Nephron (organoid): ENCODE measurements at regions not wholly inside any gene's neighbourhood (a gene's known extent, or its start where the extent isn't known, plus 50 kb on each side); places are given as distances from the start of the nearest gene placed in this dataset.
"Not testable (repeated sequence)": the region's sequence is repeated elsewhere in the genome, so short reads cannot be mapped to it uniquely, and the experiment has no call there.

Experiments
- H3K27ac Mint-ChIP-seq, 3 experiments: 2 replicates each; pipeline ENCODE4 v1.8.0; 2020; ENCODE audit warnings: mixed read lengths in 3 of 3, mild to moderate bottlenecking in 2 of 3, moderate library complexity in 1 of 3
- H3K27me3 Mint-ChIP-seq: 2 replicates; pipeline ENCODE4 v1.8.0; 2021; ENCODE audit warnings: low read depth, mild to moderate bottlenecking, moderate library complexity, mixed read lengths
- H3K36me3 Mint-ChIP-seq: 2 replicates; pipeline ENCODE4 v1.8.0; 2020; ENCODE audit warnings: low read depth, mixed read lengths
- H3K4me1 Mint-ChIP-seq: 2 replicates; pipeline ENCODE4 v1.8.0; 2020; ENCODE audit warnings: mixed read lengths
- H3K4me3 Mint-ChIP-seq, 3 experiments: 2 replicates each; pipeline ENCODE4 v1.8.0; 2020; ENCODE audit warnings: mild to moderate bottlenecking in 3 of 3, mixed read lengths in 3 of 3, moderate library complexity in 2 of 3
- H3K9me3 Mint-ChIP-seq: 2 replicates; pipeline ENCODE4 v1.8.0; 2020; ENCODE audit warnings: mixed read lengths
- TF ChIP-seq, protein P1 (sequence below), 3 experiments: fragments of 200-600 bp; sonication (generic); IDR thresholded peaks; one replicate each; pipeline ENCODE4 v1.5.0; 2021; ENCODE audit warnings: antibody characterized with exemption in 3 of 3; ENCODE audit not compliant: unreplicated experiment in 3 of 3

GRCh38 chr22:22754961-22755777, 110.8 kb downstream of the GGTLC2 start:
- Mint-ChIP-seq H3K4me3 (no peak overlapping the region), H3K36me3 (no peaks in the 10 kb centered on the region), H3K27me3 (peaks cover 21% of the 10 kb centered on the region), H3K4me1 (no peaks in the 10 kb centered on the region), H3K27ac (no peak overlapping the region), H3K9me3 (no peaks in the 10 kb centered on the region)
- TF ChIP-seq, protein P1, sequence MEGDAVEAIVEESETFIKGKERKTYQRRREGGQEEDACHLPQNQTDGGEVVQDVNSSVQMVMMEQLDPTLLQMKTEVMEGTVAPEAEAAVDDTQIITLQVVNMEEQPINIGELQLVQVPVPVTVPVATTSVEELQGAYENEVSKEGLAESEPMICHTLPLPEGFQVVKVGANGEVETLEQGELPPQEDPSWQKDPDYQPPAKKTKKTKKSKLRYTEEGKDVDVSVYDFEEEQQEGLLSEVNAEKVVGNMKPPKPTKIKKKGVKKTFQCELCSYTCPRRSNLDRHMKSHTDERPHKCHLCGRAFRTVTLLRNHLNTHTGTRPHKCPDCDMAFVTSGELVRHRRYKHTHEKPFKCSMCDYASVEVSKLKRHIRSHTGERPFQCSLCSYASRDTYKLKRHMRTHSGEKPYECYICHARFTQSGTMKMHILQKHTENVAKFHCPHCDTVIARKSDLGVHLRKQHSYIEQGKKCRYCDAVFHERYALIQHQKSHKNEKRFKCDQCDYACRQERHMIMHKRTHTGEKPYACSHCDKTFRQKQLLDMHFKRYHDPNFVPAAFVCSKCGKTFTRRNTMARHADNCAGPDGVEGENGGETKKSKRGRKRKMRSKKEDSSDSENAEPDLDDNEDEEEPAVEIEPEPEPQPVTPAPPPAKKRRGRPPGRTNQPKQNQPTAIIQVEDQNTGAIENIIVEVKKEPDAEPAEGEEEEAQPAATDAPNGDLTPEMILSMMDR (IDR thresholded peaks at IDR 0.05; ENCODE audit: unreplicated experiment in 3 of 3): no peak

GRCh38 chr22:22755778-22756100, 111.3 kb downstream of the GGTLC2 start:
- TF ChIP-seq, protein P1 (IDR thresholded peaks at IDR 0.05; ENCODE audit: unreplicated experiment in 3 of 3): no peak
- no peaks in the 10 kb centered on the region for H3K36me3 Mint-ChIP-seq
- no peaks in the 10 kb centered on the region for H3K4me1 Mint-ChIP-seq
- H3K27ac Mint-ChIP-seq: no peak overlapping the region
- no peaks in the 10 kb centered on the region for H3K9me3 Mint-ChIP-seq
- peaks cover 21% of the 10 kb centered on the region for H3K27me3 Mint-ChIP-seq
- no peak overlapping the region for H3K4me3 Mint-ChIP-seq

DNA sequence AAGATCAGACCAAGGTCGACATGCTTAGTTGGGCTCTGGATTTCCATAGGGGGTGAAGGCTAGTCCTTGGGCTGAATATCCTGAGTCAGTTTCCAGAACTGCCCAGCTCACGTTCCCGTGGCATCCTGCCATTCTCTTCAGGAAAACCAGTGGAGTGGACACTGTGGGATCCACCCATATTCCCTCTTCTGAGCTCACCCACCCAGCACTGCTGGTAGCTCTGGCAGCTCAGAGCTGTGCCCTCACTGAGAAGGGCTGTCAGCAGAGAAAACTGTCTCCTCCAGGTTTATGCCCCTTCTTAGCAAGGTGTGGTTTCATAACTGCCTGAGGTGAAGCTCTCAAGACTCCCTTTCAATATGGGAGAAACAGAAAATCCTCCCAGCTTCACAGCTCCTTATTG, 111.7 kb downstream of the GGTLC2 start:
- Mint-ChIP-seq H3K27me3 (peaks cover 21% of the 10 kb centered on the region), H3K4me3 (no peak overlapping the region), H3K36me3 (no peaks in the 10 kb centered on the region), H3K9me3 (no peaks in the 10 kb centered on the region), H3K4me1 (no peaks in the 10 kb centered on the region), H3K27ac (no peak overlapping the region)
- TF ChIP-seq, protein P1 (IDR thresholded peaks at IDR 0.05; ENCODE audit: unreplicated experiment in 3 of 3): no peak

- H3K4me1 Mint-ChIP-seq, H3K36me3 Mint-ChIP-seq, H3K27ac Mint-ChIP-seq, H3K4me3 Mint-ChIP-seq, H3K9me3 Mint-ChIP-seq: not testable (repeated sequence)
- peaks cover 21% of the 10 kb centered on the region for H3K27me3 Mint-ChIP-seq
Measured at GRCh38 chr22:22756551-22757201, 112.3 kb downstream of the GGTLC2 start.

DNA sequence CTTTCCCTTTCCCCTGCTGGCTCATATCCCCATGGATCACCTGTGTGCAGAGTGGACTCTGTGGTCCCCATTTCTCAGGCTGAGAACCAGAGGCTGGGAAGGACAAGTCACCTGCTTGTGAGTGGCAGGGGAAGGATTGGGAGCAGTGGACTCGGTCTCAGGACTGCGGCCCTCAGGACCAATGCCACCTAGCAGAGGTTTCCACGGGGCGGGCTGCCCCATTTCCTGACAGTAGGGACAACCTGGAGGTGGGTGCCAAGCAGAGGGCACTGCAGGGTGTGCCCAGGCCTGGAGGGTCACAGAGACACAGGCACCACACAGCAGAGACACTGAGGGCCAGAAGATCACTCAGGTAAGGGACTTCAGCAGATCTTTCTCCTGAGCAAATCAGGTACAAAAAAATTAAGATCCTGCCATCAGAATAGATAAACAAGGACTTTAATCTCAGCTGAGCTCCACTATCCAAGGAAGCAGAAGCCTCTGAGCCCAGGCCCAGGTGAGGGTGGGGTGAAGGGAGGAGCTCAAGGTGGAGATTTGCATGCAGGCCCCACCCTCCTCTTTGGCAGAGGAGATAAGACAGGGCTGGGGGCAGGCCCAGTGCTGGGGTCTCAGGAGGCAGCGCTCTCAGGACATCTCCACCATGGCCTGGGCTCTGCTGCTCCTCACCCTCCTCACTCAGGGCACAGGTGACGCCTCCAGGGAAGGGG, 113.8 kb downstream of the GGTLC2 start:
- peaks cover 20% of the 10 kb centered on the region for H3K27me3 Mint-ChIP-seq
- H3K9me3 Mint-ChIP-seq, H3K27ac Mint-ChIP-seq, H3K36me3 Mint-ChIP-seq, H3K4me1 Mint-ChIP-seq, H3K4me3 Mint-ChIP-seq: not testable (repeated sequence)

- TF ChIP-seq, protein P1 (IDR thresholded peaks at IDR 0.05; ENCODE audit: unreplicated experiment in 3 of 3): no peak
- H3K4me1 Mint-ChIP-seq: no peaks in the 10 kb centered on the region
- H3K27me3 Mint-ChIP-seq: peaks cover 12% of the 10 kb centered on the region
- no peak overlapping the region for H3K27ac Mint-ChIP-seq
- no peaks in the 10 kb centered on the region for H3K9me3 Mint-ChIP-seq
- H3K36me3 Mint-ChIP-seq: no peaks in the 10 kb centered on the region
- no peak overlapping the region for H3K4me3 Mint-ChIP-seq
Measured at GRCh38 chr22:22759371-22759770, 115.0 kb downstream of the GGTLC2 start.
